GM19351 (cell line): ENCODE measurements at regions not wholly inside any gene's neighbourhood (a gene's known extent, or its start where the extent isn't known, plus 50 kb on each side); places are given as distances from the start of the nearest gene placed in this dataset.
"Not testable (repeated sequence)": the region's sequence is repeated elsewhere in the genome, so short reads cannot be mapped to it uniquely, and the experiment has no call there.

Experiments
- ATAC-seq: cut with Tn5 transposase; IDR thresholded peaks from one replicate; pipeline ENCODE4 v1.9.1; 2021; ENCODE audit warnings: mild to moderate bottlenecking, moderate library complexity; ENCODE audit not compliant: unreplicated experiment

GRCh38 chr13:90447034-90447733, 900.3 kb upstream of the MIR17HG start:
- no peak for ATAC-seq

DNA sequence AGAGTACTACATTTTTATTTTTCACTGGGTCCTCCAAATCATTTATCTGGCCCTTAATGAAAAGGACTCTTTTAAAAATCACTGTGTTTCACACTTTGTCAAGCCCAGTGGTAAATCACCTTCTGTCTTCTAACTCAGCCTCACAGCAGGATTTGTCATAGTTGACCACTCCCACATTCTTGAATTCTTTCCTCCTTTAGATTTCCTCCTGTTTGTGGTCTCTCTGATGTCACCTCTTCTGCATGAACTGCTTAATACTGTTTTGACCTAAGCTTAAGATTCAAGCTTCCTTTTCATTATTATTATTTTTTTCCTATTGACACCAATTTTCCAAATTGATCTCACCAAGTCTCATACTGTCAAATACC, 899.8 kb upstream of the MIR17HG start:
- ATAC-seq = no peak

DNA sequence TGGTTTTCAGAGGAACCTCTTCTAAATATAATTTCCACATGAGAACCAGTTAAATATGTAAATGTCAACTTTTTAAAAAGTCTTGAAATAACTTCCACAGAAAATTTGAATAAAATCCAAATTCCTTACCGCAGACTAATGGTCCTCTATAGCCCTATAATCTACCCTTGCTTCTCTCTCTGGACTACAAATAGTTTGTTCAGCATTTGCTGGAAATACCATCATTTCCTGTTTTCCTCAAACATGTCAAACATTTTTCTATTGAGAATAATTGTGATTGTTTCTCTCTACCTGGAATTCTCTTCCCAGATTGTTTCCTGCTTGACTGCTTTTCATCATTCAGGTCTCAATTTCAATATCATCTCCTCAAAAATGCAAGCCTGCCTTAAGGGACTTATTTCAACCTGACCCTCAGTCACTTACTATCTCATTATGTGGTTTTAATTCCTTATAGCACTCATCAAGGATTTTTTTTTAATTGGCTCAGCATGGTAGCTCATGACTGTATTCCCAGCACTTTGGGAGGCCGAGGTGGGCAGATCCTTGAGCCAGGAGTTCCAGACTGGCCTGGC, 898.9 kb upstream of the MIR17HG start:
- ATAC-seq = no peak

DNA sequence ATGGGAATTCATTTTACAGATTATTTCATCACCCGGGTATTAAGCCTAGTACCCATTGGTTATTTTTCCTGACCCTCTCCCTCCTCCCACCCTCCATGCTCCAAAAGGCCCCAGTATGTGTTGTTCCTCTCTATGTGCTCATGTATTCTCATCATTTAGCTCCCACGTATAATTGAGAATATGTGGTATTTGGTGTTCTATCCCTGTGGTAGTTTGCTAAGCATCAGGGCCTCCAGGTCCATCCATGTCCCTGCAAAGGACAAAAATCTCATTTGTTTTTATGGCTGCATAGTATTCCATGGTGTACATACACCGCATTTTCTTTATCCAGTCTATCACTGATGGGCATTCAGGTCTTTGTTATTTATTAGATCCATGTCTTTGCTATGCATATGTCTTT, 894.1 kb upstream of the MIR17HG start:
- ATAC-seq = no peak

- no peak for ATAC-seq
Measured at GRCh38 chr13:90454002-90454636, 893.4 kb upstream of the MIR17HG start.

- ATAC-seq = no peak
Measured at GRCh38 chr13:90455067-90455466, 892.4 kb upstream of the MIR17HG start.

- ATAC-seq = no peak
Measured at GRCh38 chr13:90455823-90456222, 891.7 kb upstream of the MIR17HG start.

GRCh38 chr13:90461398-90461797, 886.1 kb upstream of the MIR17HG start:
- ATAC-seq = no peak

DNA sequence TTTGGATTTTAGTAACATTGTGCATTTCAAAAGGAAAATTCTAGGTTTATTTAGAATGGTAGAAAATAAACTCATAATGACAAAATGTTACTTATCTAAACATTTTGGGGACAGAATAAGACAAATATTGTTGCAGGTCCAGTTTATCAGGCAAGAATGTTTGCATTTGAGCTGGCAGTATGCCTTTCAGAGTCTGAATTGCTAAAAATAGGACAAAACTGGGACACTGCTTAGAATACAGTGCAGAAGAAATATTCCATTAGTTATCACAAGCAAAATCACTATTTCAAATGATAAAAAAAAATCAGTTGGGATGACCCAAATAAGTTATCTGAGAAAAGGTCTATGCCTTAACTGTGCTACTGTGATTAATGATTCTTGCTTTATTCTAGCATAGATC, 870.3 kb upstream of the MIR17HG start:
- no peak for ATAC-seq

DNA sequence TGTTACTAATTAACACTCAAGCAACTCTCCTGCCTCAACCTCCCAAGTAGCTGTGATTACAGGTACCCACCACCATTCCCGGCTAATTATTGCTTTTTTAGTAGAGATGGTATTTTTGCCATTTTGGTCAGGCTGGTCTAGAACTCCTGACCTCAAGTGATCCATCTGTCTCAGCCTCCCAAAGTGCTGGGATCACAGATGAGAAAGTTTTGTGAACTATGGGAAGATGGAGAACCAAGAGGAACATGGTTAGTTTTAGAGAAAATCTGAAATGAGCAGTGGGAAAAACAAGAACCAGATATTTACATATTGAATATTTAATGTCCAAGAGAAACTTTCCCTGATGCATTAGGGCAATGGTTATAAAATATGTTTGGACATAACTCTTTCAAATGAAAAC, 863.6 kb upstream of the MIR17HG start:
- ATAC-seq = no peak

DNA sequence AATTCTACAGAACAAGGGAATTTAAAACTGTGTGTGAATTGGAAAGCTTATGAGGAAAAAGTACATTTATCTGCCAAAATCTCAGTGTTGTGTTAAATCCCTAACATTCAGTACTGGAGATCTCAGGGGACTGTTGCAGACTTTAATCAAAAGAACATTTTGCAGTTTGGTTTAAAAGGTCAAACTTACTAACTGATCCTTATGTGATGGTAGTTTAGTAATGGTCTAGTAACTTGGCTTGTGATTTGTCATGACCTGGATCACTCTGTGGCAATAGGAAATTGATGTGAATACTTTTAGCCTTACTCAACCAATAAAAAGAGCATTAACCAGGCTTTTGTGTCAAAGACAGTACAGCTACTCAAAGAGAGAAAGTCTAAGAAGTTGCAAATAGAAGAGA, 862.1 kb upstream of the MIR17HG start:
- ATAC-seq = no peak

DNA sequence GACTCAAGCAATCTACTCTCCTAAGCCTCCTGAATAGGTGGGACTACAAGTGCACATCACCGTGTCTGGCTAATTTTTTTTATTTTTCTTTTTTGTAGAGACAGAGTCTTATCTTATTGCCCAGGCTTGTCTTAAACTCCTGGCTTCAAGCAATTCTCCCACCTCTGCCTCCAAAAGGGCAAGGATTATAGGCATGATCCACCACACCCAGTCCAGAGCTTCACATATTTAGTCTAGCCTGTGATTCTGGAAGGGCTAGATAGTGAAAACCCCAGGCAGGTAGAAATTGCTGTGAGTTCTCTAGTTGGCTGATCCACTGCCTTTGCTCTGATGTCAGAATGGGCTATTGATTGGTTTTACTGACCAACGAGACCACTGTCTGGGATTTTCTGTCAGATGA, 854.6 kb upstream of the MIR17HG start:
- no peak for ATAC-seq

DNA sequence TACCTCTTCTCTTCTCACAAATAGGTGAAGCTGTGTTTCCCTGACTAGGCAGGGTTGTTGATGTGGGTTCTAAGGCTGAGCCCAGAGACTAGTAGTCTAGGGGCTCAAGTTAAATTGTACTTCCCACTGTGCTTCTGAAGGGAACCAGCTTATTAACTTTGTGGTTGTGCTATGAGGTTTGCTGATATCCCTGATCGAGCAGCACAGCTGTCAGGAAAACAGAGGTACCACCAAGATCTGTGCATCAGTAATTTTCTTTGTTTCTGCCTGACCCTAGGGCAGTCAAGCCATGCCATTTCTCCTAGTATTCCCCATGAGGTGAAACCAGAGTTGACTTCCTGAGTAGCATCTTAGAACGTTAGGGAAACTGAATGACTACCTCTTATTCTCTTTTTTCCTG, 853.8 kb upstream of the MIR17HG start:
- ATAC-seq = no peak

DNA sequence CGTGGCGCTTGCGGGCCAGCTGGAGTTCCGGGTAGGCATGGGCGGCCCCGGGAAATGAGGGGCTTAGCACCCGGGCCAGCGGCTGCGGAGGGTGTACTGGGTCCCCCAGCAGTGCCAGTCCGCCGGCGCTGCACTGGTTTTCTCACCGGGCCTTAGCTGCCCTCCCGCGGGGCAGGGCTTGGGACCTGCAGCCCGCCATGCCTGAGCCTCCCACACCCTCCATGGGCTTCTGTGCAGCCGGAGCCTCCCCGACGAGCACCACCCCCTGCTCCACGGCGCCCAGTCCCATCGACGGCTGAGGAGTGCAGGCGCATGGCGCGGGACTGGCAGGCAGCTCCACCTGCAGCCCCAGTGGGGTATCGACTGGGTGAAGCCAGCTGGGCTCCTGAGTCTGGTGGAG, 852.6 kb upstream of the MIR17HG start:
- not testable (repeated sequence) for ATAC-seq

DNA sequence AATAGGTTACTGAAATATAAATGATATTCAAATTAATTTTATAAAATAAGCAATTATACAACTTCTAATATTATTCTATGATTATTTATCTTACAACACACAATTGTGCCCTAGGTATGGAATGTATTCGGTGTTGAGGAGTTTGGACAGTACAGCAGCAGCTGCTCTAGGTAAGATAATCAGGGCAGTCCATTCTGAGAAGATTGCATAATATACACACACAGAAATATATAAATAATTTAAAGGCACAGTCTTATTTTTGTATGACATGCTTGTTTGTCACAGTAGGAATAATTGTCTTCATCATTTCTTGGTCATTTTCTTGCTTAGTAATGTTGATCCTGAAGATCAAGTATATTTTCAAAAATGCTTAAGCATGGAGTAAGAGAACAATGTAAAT, 849.4 kb upstream of the MIR17HG start:
- ATAC-seq = no peak

DNA sequence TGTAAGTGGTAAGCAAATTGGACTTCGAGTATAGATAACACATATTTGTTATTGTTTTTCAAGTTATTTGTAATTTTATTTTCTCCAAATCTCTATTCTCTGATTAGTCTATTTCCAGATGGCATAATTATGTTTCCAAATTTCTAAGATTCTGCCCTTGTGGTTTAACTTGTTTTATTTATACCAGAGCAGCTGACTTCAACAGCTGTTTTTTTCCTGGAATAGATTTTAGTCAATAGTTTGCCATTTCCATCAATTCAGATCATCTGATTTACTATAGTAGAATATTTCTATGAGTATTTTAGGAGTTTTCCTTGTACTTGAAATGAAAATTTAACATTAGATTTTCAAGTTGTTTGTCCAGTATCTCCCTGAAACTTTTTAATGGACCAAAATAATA, 848.7 kb upstream of the MIR17HG start:
- ATAC-seq = no peak

- ATAC-seq = no peak
Measured at GRCh38 chr13:90500569-90500968, 846.9 kb upstream of the MIR17HG start.

DNA sequence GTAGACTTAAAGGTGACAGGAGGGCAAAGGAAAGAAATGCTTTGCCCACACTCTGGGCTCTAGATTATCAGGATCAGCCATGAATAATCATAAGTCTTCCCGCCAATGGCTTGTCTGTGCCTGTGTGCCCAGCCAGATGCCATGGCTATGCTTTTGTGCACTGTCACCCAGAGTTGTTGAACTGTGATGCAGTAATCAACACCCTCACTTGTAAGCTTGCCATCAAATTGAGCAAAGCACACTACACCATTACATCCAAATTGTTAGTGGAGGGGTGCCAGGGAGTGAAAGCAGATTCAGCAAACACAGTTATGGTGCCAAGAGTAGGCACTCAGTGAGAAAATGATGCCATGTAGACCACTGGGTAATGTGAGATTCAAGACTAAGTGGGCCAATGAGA, 845.3 kb upstream of the MIR17HG start:
- no peak for ATAC-seq

DNA sequence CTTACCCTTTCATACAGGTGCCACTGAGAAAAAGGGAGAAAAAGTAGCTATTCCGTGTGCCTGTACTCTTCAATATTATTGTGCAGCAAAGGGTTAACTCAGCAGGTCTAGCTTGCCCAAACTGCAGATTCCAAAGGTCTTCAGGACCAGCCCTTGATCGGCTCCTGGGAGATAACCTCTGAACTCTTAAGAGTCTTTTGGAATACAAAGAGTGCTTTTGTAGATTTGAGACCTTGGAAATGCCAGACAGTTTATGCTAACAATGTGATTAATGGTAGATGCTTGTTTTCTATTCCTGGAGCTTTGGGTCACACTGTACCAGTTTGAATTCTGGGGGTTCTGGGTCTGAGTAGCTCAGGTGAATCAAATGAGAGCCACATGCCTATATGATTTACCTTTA, 844.7 kb upstream of the MIR17HG start:
- no peak for ATAC-seq

- ATAC-seq = no peak
Measured at GRCh38 chr13:90510319-90510718, 837.2 kb upstream of the MIR17HG start.

DNA sequence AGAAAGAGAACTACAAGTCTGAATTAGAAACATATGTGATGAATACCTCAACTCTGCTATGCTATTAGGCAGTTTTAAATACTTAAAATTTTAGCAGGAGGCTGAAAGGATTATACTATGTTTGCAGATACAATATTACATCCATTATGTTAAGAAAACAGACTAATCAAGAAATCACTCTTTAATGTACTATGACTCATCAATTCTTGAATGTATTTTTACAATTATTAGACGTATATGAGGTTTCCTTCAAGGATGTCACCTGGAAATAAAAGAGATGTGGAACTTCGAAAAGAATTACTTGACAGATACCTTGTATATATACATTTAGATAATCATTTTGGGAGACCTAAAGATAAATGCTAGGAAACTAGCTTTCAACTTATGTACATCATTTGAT, 835.6 kb upstream of the MIR17HG start:
- ATAC-seq = no peak

DNA sequence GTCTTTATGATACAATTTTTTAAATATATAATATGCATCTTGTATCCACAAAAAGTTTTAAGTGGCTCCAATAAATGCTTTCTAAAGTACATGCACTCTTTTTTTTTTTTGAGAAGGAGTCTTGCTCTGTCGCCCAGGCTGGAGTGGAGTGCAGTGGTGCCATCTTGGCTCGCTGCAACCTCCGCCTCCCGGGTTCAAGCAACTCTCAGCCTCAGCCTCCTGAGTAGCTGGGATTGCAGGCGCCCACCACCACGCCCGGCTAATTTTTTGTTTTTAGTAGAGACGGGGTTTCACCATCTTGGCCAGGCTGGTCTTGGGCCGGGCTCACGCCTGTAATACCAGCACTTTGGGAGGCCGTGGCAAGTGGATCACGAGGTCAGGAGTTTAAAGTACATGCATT, 832.8 kb upstream of the MIR17HG start:
- ATAC-seq = not testable (repeated sequence)

DNA sequence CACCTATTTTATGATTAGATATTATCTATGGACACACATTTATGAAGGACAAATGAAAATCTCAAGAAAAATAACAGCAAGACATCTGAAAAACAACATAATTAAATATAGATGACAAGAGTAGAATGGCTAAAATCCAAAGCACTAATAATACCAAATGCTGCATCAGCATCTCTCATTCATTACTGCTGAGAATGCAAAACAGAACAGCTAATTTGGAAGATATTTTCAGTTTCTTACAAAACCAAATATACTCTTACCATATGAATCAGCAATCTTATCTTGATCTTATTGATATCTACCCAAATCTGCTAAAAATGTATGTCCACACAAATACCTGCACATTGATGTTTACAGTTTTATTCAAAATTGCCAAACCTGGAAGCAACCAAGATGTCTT, 829.1 kb upstream of the MIR17HG start:
- no peak for ATAC-seq
